IMR-90 (cell line): ENCODE measurements at regions not wholly inside any gene's neighbourhood (a gene's known extent, or its start where the extent isn't known, plus 50 kb on each side); places are given as distances from the start of the nearest gene placed in this dataset.

Source experiments
- ATAC-seq: fragments of 200-7000 bp; cut with Tn5 transposase; 2 replicates; pipeline ENCODE4 v1.9.1; 2020; ENCODE audit warnings: low read depth, mild to moderate bottlenecking, moderate library complexity
- BruUV-seq: library from RNA; stranded (reverse); fragments of 400-500 nt; replicated peaks from 2 replicates; lab custom pipeline; 2021; lab: Mats Ljungman, UMichigan
- CTCF ChIA-PET: fragments of 300-600 bp; formaldehyde crosslinking; extraction: SDS; loops from one replicate; lab custom pipeline; 2021; ENCODE audit warnings: antibody characterized with exemption; lab: Yijun Ruan, JAX
- POLR2A ChIA-PET: fragments of 300-600 bp; sonication (Branson Sonifier 250); formaldehyde crosslinking; loops from one replicate; lab custom pipeline; 2022; ENCODE audit warnings: antibody characterized with exemption; ENCODE audit not compliant: unreplicated experiment; lab: Charles Lee
- DNase-seq: peaks from one replicate; pipeline ENCODE4 v3.0.0; 2013
- H2AFZ ChIP-seq: replicated peaks from 2 replicates; pipeline ENCODE3; 2013; ENCODE audit warnings: low read length, mild to moderate bottlenecking; ENCODE audit not compliant: poor library complexity
- H2AK5ac ChIP-seq: 2 replicates; pipeline ENCODE4 v1.6.1; 2013; ENCODE audit warnings: low read depth, low read length, inconsistent platforms
- H2AK9ac ChIP-seq: replicated peaks from 2 replicates; pipeline ENCODE3; 2013; ENCODE audit warnings: mild to moderate bottlenecking, low read depth, low read length, moderate library complexity; ENCODE audit not compliant: poor library complexity
- H2BK120ac ChIP-seq: 2 replicates; pipeline ENCODE4 v1.6.1; 2013; ENCODE audit warnings: low read depth, low read length, inconsistent platforms
- H2BK15ac ChIP-seq: 3 replicates; pipeline ENCODE4 v1.6.1; 2013; ENCODE audit warnings: low read depth, low read length, inconsistent platforms
- H2BK20ac ChIP-seq: 2 replicates; pipeline ENCODE4 v1.6.1; 2013; ENCODE audit warnings: low read depth, mild to moderate bottlenecking, inconsistent platforms, low read length, moderate library complexity
- H2BK5ac ChIP-seq: 2 replicates; pipeline ENCODE4 v1.6.1; 2013; ENCODE audit warnings: mild to moderate bottlenecking, low read depth, low read length, inconsistent platforms; ENCODE audit not compliant: poor library complexity, severe bottlenecking
- H3K14ac ChIP-seq: replicated peaks from 2 replicates; pipeline ENCODE4 v1.6.1; 2013; ENCODE audit warnings: low read depth, low read length, inconsistent platforms
- H3K18ac ChIP-seq: 2 replicates; pipeline ENCODE4 v1.6.1; 2013; ENCODE audit warnings: low read depth, low read length, control low read depth
- H3K23ac ChIP-seq: 2 replicates; pipeline ENCODE4 v1.6.1; 2013; ENCODE audit warnings: low read depth, low read length, inconsistent platforms
- H3K27ac ChIP-seq: 2 replicates; pipeline ENCODE4 v1.5.1; 2013; ENCODE audit warnings: mild to moderate bottlenecking, control low read depth, low read length; ENCODE audit not compliant: insufficient read depth
- H3K27me3 ChIP-seq: 2 replicates; pipeline ENCODE4 v1.6.1; 2013; ENCODE audit warnings: low read length; ENCODE audit not compliant: control insufficient read depth, insufficient read depth
- H3K36me3 ChIP-seq: 2 replicates; pipeline ENCODE4 v1.6.1; 2013; ENCODE audit warnings: low read length, mixed read lengths; ENCODE audit not compliant: control insufficient read depth, insufficient read depth
- H3K4ac ChIP-seq: 2 replicates; pipeline ENCODE4 v1.6.1; 2013; ENCODE audit warnings: low read depth, low read length, inconsistent platforms
- H3K4me1 ChIP-seq: 2 replicates; pipeline ENCODE4 v1.6.1; 2013; ENCODE audit warnings: low read length, mixed read lengths; ENCODE audit not compliant: control insufficient read depth, insufficient read depth
- H3K4me2 ChIP-seq: 2 replicates; pipeline ENCODE4 v1.6.1; 2013; ENCODE audit warnings: low read depth, mild to moderate bottlenecking, control low read depth, low read length, moderate library complexity
- H3K4me3 ChIP-seq: 2 replicates; pipeline ENCODE4 v1.5.1; 2013; ENCODE audit warnings: low read depth, mild to moderate bottlenecking, control low read depth, low read length, moderate library complexity; ENCODE audit not compliant: insufficient read depth
- H3K56ac ChIP-seq: 2 replicates; pipeline ENCODE4 v1.6.1; 2013; ENCODE audit warnings: low read length, inconsistent platforms; ENCODE audit not compliant: insufficient read depth; ENCODE audit errors: extremely low read depth
- H3K79me1 ChIP-seq, 2 experiments: 2 replicates each; pipeline ENCODE4 v1.6.1; 2013; ENCODE audit warnings: low read length in 2 of 2, inconsistent platforms in 1 of 2, low read depth in 1 of 2
- H3K9ac ChIP-seq: 2 replicates; pipeline ENCODE4 v1.6.1; 2013; ENCODE audit warnings: low read depth, low read length, control low read depth
- H3K9me1 ChIP-seq: 2 replicates; pipeline ENCODE4 v1.6.1; 2013; ENCODE audit warnings: low read length, inconsistent platforms; ENCODE audit not compliant: insufficient read depth
- H3K9me3 ChIP-seq: 2 replicates; pipeline ENCODE4 v1.6.1; 2013; ENCODE audit warnings: low read length; ENCODE audit not compliant: control insufficient read depth, insufficient read depth
- H4K20me1 ChIP-seq: 2 replicates; pipeline ENCODE4 v1.6.1; 2013; ENCODE audit warnings: low read length, inconsistent platforms; ENCODE audit not compliant: insufficient read depth
- H4K5ac ChIP-seq: 2 replicates; pipeline ENCODE4 v1.6.1; 2013; ENCODE audit warnings: mild to moderate bottlenecking, low read depth, low read length, control low read depth
- H4K8ac ChIP-seq, 2 experiments: 2 replicates each; pipeline ENCODE4 v1.6.1; 2013; ENCODE audit warnings: low read depth in 2 of 2, low read length in 2 of 2, control low read depth in 1 of 2, inconsistent platforms in 1 of 2
- H4K91ac ChIP-seq: 2 replicates; pipeline ENCODE4 v1.6.1; 2013; ENCODE audit warnings: low read depth, low read length, inconsistent platforms; ENCODE audit not compliant: insufficient read depth
- FOS ChIP-seq: fragments of 150-350 bp; IDR thresholded peaks from 2 replicates; pipeline ENCODE4 v1.6.1; 2016; ENCODE audit warnings: low read depth, low read length
- RFX5 ChIP-seq: IDR thresholded peaks from 2 replicates; pipeline ENCODE4 v1.8.0; 2012; ENCODE audit warnings: low read depth, mild to moderate bottlenecking, low read length, moderate library complexity
- SMC3 ChIP-seq: fragments of 150-350 bp; IDR thresholded peaks from 2 replicates; pipeline ENCODE4 v1.6.1; 2016; ENCODE audit warnings: low read depth, mild to moderate bottlenecking, antibody characterized with exemption, low read length, moderate library complexity
- WGBS, 2 experiments: methylation state at CpG; one replicate each; pipeline versions ENCODE4 v1.1.5 to v1.1.7; 2013; ENCODE audit warnings: missing lambda C conversion rate in 2 of 2; ENCODE audit not compliant: insufficient read length in 1 of 2; ENCODE audit errors: extremely low coverage in 2 of 2; 5-methylcytosine and 5-hydroxymethylcytosine counted together
- dilution Hi-C: fragments of 300-500 bp; cut with HindIII; formaldehyde crosslinking; loops from one replicate; pipeline ENCODE4 v1.14.3; 2018; ENCODE audit warnings: low sequenced_read_pairs; ENCODE audit not compliant: unreplicated experiment
- in situ Hi-C: fragments of 300-500 bp; cut with MboI; formaldehyde crosslinking; loops from 3 replicates; pipeline ENCODE4 v1.14.3; 2019; ENCODE audit warnings: low sequenced_read_pairs, inconsistent platforms, mixed read lengths
- intact Hi-C: fragments of 100-400 bp; cut with micrococcal nuclease; formaldehyde crosslinking; loops from 2 replicates; pipeline ENCODE4 v1.10.0; 2022

DNA sequence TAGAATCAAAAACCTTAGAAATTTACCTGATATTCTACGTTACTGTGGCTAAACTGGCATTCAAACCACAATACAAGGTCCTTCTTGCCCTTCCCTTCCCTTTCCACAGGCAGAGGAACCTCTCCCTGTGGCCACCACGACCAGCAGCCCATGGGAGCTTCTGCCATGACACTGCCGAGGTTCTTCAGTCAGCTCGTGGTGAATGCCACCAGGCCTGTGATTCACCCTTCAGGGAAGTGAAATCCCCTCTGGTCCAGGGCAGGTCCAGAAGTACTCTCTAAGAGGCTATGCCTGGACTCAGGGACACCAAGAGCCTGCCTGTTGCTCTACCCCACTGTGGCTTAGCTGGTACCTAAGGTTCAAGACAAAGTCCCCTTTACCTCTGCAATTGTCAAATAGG lies 123.0 kb downstream of the HTR1B start:
- H4K20me1 ChIP-seq = no peaks in the 10 kb centered on the region
- no peak overlapping the region for H3K18ac ChIP-seq
- no TSS peak for BruUV-seq
- no peak overlapping the region for H4K91ac ChIP-seq
- dilution Hi-C loops = no loop called here
- no peak overlapping the region for H3K4ac ChIP-seq
- no peak overlapping the region for H2BK20ac ChIP-seq
- no peak overlapping the region for H3K23ac ChIP-seq
- peaks cover 4% of the 10 kb centered on the region; the same call in 1 of the 2 replicates for H3K9me1 ChIP-seq
- in situ Hi-C loops = no loop called here
- WGBS, 2 experiments = 0% methylated on average over 1 of the region's 4 CpGs; no CpG with 5 or more reads in 1 of the 2 experiments
- no peak for DNase-seq
- peaks cover 4 to 13% of the 10 kb centered on the region in 2 experiments; a peak in 2 of 4 replicates for H3K79me1 ChIP-seq
- ChIA-PET POLR2A (no interaction called here), CTCF (no interaction called here)
- no peaks in the 10 kb centered on the region for H3K4me1 ChIP-seq
- no peak overlapping the region for H3K27ac ChIP-seq
- no peak overlapping the region for H2AFZ ChIP-seq
- H4K5ac ChIP-seq = no peak overlapping the region
- no peaks in the 10 kb centered on the region for H3K9me3 ChIP-seq
- no peak overlapping the region for H3K14ac ChIP-seq
- H2BK120ac ChIP-seq = no peak overlapping the region
- H3K4me3 ChIP-seq = no peak overlapping the region
- TF ChIP-seq SMC3 (no peak), RFX5 (no peak), FOS (no peak)
- no peaks in the 10 kb centered on the region for H3K36me3 ChIP-seq
- no peak overlapping the region for H4K8ac ChIP-seq
- no peak overlapping the region for H2AK5ac ChIP-seq
- no peak overlapping the region for H3K9ac ChIP-seq
- H2BK5ac ChIP-seq = no peak overlapping the region
- no peak overlapping the region for H2AK9ac ChIP-seq
- ATAC-seq = no peak
- H3K4me2 ChIP-seq = no peak overlapping the region
- intact Hi-C loops = no loop called here
- no peak overlapping the region for H3K56ac ChIP-seq
- H2BK15ac ChIP-seq = no peak overlapping the region
- H3K27me3 ChIP-seq = no peaks in the 10 kb centered on the region
